Suprapubic skin (tissue), 4 donors: ENCODE measurements at regions not wholly inside any gene's neighbourhood (a gene's known extent, or its start where the extent isn't known, plus 50 kb on each side); places are given as distances from the start of the nearest gene placed in this dataset.

ENCODE experiments used
- CTCF ChIP-seq, 2 donors: fragments of 200-600 bp in 1 of 2; fragments of 450-650 bp in 1 of 2; sonication (generic) in 1 of 2; IDR thresholded peaks; one replicate each; pipeline ENCODE4 v1.5.1; 2016 to 2019; ENCODE audit warnings: antibody characterized with exemption in 2 of 2, mild to moderate bottlenecking in 1 of 2, moderate library complexity in 1 of 2
- EP300 ChIP-seq: sonication (generic); formaldehyde crosslinking; IDR thresholded peaks from one replicate; pipeline ENCODE4 v1.6.1; 2017; ENCODE audit warnings: antibody characterized with exemption
- POLR2A ChIP-seq, 2 donors: fragments of 450-650 bp; IDR thresholded peaks; one replicate each; pipeline ENCODE4 v1.6.1; 2017; ENCODE audit warnings: antibody characterized with exemption in 2 of 2, mild to moderate bottlenecking in 2 of 2, moderate library complexity in 2 of 2
- POLR2AphosphoS5 ChIP-seq, 3 donors: sonication (generic); formaldehyde crosslinking; IDR thresholded peaks; one replicate each; pipeline ENCODE4 v1.6.1; 2017; ENCODE audit warnings: antibody characterized with exemption in 3 of 3

GRCh38 chr7:18430810-18431209, 64.7 kb upstream of the HDAC9 start:
- no peak for TF ChIP-seq POLR2A (IDR thresholded peaks at IDR 0.05)
- no peak for TF ChIP-seq CTCF (IDR thresholded peaks at IDR 0.05)
- TF ChIP-seq POLR2AphosphoS5 (IDR thresholded peaks at IDR 0.05): no peak
- no peak for TF ChIP-seq EP300
